NCI-H146 treated with DMSO at 0.1 percent for 48 hours (cell line): ENCODE measurements at regions not wholly inside any gene's neighbourhood (a gene's known extent, or its start where the extent isn't known, plus 50 kb on each side); places are given as distances from the start of the nearest gene placed in this dataset.
A peak's percentile ranks its signal among the peaks of the same experiment; 100 is the strongest.

Source experiments
- DNase-seq: peaks from one replicate; lab custom pipeline; 2025; ENCODE audit not compliant: unreplicated experiment; lab: John Stamatoyannopoulos, UW

GRCh38 chr13:34294483-34295129 lies 476.7 kb downstream of the RFC3 start:
- DNase-seq = peak; percentile 57

- no peak for DNase-seq
Observed at GRCh38 chr13:34300559-34300958, 482.6 kb downstream of the RFC3 start.

- no peak for DNase-seq
Observed at GRCh38 chr13:34302596-34302995, 484.6 kb downstream of the RFC3 start.

- DNase-seq = no peak
Observed at GRCh38 chr13:34303346-34303745, 485.4 kb downstream of the RFC3 start.

- no peak for DNase-seq
Observed at GRCh38 chr13:34307607-34308006, 489.7 kb downstream of the RFC3 start.

- DNase-seq = no peak
Observed at GRCh38 chr13:34308725-34309124, 490.8 kb downstream of the RFC3 start.

GRCh38 chr13:34310539-34310938 lies 492.6 kb downstream of the RFC3 start:
- no peak for DNase-seq

GRCh38 chr13:34311251-34311650 lies 493.3 kb downstream of the RFC3 start:
- DNase-seq = no peak

- no peak for DNase-seq
Observed at GRCh38 chr13:34312578-34312977, 494.6 kb downstream of the RFC3 start.

GRCh38 chr13:34320084-34320483 lies 502.1 kb downstream of the RFC3 start:
- DNase-seq = no peak

GRCh38 chr13:34322014-34322742 lies 504.2 kb downstream of the RFC3 start:
- no peak for DNase-seq

GRCh38 chr13:34322743-34323074 lies 504.8 kb downstream of the RFC3 start:
- no peak for DNase-seq

GRCh38 chr13:34335014-34336007 lies 517.4 kb downstream of the RFC3 start:
- DNase-seq = no peak

- no peak for DNase-seq
Observed at GRCh38 chr13:34338102-34338501, 520.2 kb downstream of the RFC3 start.

- DNase-seq = no peak
Observed at GRCh38 chr13:34340534-34340933, 522.6 kb downstream of the RFC3 start.

- no peak for DNase-seq
Observed at GRCh38 chr13:34343413-34343940, 525.5 kb downstream of the RFC3 start.

GRCh38 chr13:34344816-34345215 lies 526.9 kb downstream of the RFC3 start:
- no peak for DNase-seq

- peak; percentile 90 for DNase-seq
Observed at GRCh38 chr13:34345258-34345965, 527.5 kb downstream of the RFC3 start.

- no peak for DNase-seq
Observed at GRCh38 chr13:34346626-34347025, 528.7 kb downstream of the RFC3 start.

GRCh38 chr13:34347784-34348573 lies 530.0 kb downstream of the RFC3 start:
- DNase-seq = peak; percentile 37
